ENCODE measurements at regions not wholly inside any gene's neighbourhood (a gene's known extent, or its start where the extent isn't known, plus 50 kb on each side); places are given as distances from the start of the nearest gene placed in this dataset.

DNA sequence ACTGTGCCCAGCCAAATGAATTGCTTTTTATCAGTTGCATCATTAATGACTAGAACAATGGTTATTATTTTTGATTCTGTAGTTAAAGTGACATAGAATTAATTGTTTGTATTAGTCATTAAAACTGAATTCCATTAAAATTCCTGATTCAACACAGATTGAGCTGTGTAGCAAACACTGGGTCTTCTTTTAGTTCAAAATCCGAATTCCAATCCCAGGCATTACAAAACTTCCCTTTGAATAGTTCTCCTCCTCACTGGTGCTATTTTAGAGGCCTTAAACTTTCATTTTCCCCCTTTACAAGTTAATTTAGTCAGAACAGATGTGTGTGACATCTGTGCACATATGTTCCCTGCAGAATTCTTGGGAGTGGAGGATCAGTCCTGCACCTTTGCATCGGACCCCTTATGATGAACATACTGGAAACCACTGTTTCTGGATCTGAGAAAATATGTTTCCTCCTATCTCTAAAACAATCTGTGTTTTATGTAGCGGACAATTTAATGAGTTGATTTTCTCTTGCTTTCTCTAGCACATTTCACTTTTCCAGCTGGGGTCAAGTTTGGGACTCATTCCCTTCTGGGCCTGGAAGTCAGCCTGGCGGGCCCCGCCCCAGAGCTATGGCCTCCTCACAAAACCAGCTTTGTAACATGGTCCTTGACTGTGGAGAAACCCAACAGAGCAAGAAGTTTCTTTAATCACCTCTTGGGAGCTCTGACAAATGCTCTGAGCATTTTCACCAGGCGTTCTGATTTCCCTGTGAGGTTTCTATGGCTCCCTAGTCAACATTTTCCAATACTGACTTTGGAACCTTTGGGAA lies 87.9 kb upstream of the MAMDC2 start:
- Histone ChIP-seq H3K9me3 (ENCODE audit: control insufficient read depth, insufficient read depth, low read length) (no peaks in the 10 kb centered on the region), H3K79me2 (ENCODE audit: control insufficient read depth, low read length) (no peaks in the 10 kb centered on the region), H3F3A (ENCODE audit: control insufficient read depth, insufficient read depth) (no peaks in the 10 kb centered on the region), H3K4me2 (ENCODE audit: low read length) (no peak overlapping the region), H3K27ac (ENCODE audit: low read depth, low read length) (no peak overlapping the region), H3K4me1 (ENCODE audit: control insufficient read depth, low read length) (no peaks in the 10 kb centered on the region), H3K9me2 (replicated peaks; ENCODE audit: control insufficient read depth, low read length) (no peaks in the 10 kb centered on the region), H4K20me1 (ENCODE audit: control insufficient read depth, insufficient read depth, low read depth, low read length) (no peaks in the 10 kb centered on the region), H3K4me3 (ENCODE audit: low read length) (no peak overlapping the region), H3K27me3 (ENCODE audit: control insufficient read depth, low read length) (peaks cover 7% of the 10 kb centered on the region; the same call in 1 of the 2 replicates), H3K36me3 (ENCODE audit: control insufficient read depth, low read length) (no peaks in the 10 kb centered on the region)
- no peak for TF ChIP-seq EZH2phosphoT487 (IDR thresholded peaks at IDR 0.05; ENCODE audit: borderline replicate concordance, low read length)

DNA sequence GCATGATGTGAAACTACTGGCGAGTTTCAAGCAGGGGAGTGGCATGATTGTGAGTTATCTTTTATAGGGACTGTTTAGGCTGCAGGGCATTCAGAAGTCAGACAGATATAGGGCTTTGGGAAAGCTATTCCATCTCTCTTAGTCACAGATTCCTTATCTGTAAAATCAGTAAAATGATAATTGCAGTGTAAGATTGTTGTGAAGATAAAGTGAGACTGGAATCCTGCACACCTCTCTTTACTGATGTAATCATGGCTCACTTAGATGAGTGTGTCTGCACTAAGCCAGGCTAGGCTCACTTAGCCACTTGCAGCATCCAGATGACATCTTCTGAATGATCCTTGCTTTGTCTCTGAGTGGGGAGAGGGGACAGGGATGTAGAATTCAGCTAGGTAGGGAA lies 81.8 kb upstream of the MAMDC2 start:
- H3K4me1 ChIP-seq (ENCODE audit: control insufficient read depth, low read length), result no peaks in the 10 kb centered on the region
- no peaks in the 10 kb centered on the region for H3K9me3 ChIP-seq (ENCODE audit: control insufficient read depth, insufficient read depth, low read length)
- no peak overlapping the region for H3K27ac ChIP-seq (ENCODE audit: low read depth, low read length)
- no peak overlapping the region for H3K4me3 ChIP-seq (ENCODE audit: low read length)
- H3K36me3 ChIP-seq (ENCODE audit: control insufficient read depth, low read length), result no peaks in the 10 kb centered on the region
- H3F3A ChIP-seq (ENCODE audit: control insufficient read depth, insufficient read depth), result no peaks in the 10 kb centered on the region
- TF ChIP-seq, protein P1, sequence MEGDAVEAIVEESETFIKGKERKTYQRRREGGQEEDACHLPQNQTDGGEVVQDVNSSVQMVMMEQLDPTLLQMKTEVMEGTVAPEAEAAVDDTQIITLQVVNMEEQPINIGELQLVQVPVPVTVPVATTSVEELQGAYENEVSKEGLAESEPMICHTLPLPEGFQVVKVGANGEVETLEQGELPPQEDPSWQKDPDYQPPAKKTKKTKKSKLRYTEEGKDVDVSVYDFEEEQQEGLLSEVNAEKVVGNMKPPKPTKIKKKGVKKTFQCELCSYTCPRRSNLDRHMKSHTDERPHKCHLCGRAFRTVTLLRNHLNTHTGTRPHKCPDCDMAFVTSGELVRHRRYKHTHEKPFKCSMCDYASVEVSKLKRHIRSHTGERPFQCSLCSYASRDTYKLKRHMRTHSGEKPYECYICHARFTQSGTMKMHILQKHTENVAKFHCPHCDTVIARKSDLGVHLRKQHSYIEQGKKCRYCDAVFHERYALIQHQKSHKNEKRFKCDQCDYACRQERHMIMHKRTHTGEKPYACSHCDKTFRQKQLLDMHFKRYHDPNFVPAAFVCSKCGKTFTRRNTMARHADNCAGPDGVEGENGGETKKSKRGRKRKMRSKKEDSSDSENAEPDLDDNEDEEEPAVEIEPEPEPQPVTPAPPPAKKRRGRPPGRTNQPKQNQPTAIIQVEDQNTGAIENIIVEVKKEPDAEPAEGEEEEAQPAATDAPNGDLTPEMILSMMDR (IDR thresholded peaks at IDR 0.05; ENCODE audit: low read depth, low read length, poor library complexity, severe bottlenecking), result no peak
- TF ChIP-seq EZH2phosphoT487 (IDR thresholded peaks at IDR 0.05; ENCODE audit: borderline replicate concordance, low read length), result no peak
- no peaks in the 10 kb centered on the region for H4K20me1 ChIP-seq (ENCODE audit: control insufficient read depth, insufficient read depth, low read depth, low read length)
- no peaks in the 10 kb centered on the region for H3K79me2 ChIP-seq (ENCODE audit: control insufficient read depth, low read length)
- H3K9me2 ChIP-seq (replicated peaks; ENCODE audit: control insufficient read depth, low read length), result no peaks in the 10 kb centered on the region
- no peak overlapping the region for H3K4me2 ChIP-seq (ENCODE audit: low read length)
- H3K27me3 ChIP-seq (ENCODE audit: control insufficient read depth, low read length), result peaks cover 25% of the 10 kb centered on the region

DNA sequence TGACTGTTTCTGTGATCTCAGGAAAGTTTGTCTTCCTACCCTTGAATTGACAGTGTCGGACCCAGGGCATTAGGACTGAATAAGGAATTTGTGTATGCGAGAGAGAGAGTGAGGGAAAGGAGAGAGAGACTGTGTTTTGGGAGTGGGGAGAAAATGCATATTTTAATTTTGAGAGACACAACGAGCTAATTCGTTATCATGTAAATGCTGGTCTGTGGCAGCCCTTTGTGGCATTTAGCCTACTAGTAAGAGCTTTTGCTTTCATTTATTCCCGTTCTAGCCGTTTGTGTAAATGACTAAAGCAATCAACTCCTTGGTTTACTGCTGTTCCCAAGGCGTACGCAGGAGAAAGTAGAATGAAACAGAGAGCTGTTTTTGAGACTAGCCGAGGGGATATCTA lies 79.8 kb upstream of the MAMDC2 start:
- Histone ChIP-seq H3K27me3 (ENCODE audit: control insufficient read depth, low read length) (peaks cover 25% of the 10 kb centered on the region), H3K4me2 (ENCODE audit: low read length) (no peak overlapping the region), H3K79me2 (ENCODE audit: control insufficient read depth, low read length) (no peaks in the 10 kb centered on the region), H3K4me1 (ENCODE audit: control insufficient read depth, low read length) (no peaks in the 10 kb centered on the region), H4K20me1 (ENCODE audit: control insufficient read depth, insufficient read depth, low read depth, low read length) (no peaks in the 10 kb centered on the region), H3K9me2 (replicated peaks; ENCODE audit: control insufficient read depth, low read length) (no peaks in the 10 kb centered on the region), H3K9me3 (ENCODE audit: control insufficient read depth, insufficient read depth, low read length) (no peaks in the 10 kb centered on the region), H3K36me3 (ENCODE audit: control insufficient read depth, low read length) (no peaks in the 10 kb centered on the region), H3K4me3 (ENCODE audit: low read length) (no peak overlapping the region), H3F3A (ENCODE audit: control insufficient read depth, insufficient read depth) (no peaks in the 10 kb centered on the region), H3K27ac (ENCODE audit: low read depth, low read length) (no peak overlapping the region)
- TF ChIP-seq EZH2phosphoT487 (IDR thresholded peaks at IDR 0.05; ENCODE audit: borderline replicate concordance, low read length), result no peak
- TF ChIP-seq, protein P1 (IDR thresholded peaks at IDR 0.05; ENCODE audit: low read depth, low read length, poor library complexity, severe bottlenecking), result no peak

DNA sequence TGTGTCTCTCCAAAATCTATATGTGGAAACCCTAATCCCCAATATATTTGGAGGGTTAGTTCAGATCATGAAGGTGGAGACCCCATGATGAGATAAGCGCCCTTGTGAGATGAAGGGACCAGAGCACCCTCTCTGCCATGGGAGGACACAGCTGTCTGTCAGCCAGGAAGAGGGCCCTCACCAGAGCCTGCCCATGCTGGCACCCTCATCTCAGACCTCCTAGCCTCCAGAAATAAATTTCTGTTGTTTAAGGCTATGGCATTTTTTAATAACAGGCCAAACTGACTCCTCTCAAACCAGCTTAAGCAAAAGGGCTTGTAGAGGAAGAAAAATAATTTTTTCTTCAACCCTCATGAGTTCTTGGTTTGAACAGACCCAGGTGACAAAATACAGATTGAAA lies 79.2 kb upstream of the MAMDC2 start:
- Histone ChIP-seq H3K27ac (ENCODE audit: low read depth, low read length) (no peak overlapping the region), H3F3A (ENCODE audit: control insufficient read depth, insufficient read depth) (no peaks in the 10 kb centered on the region), H3K79me2 (ENCODE audit: control insufficient read depth, low read length) (no peaks in the 10 kb centered on the region), H3K4me2 (ENCODE audit: low read length) (no peak overlapping the region), H3K4me1 (ENCODE audit: control insufficient read depth, low read length) (no peaks in the 10 kb centered on the region), H3K9me3 (ENCODE audit: control insufficient read depth, insufficient read depth, low read length) (no peaks in the 10 kb centered on the region), H3K36me3 (ENCODE audit: control insufficient read depth, low read length) (no peaks in the 10 kb centered on the region), H3K9me2 (replicated peaks; ENCODE audit: control insufficient read depth, low read length) (no peaks in the 10 kb centered on the region), H4K20me1 (ENCODE audit: control insufficient read depth, insufficient read depth, low read depth, low read length) (no peaks in the 10 kb centered on the region), H3K27me3 (ENCODE audit: control insufficient read depth, low read length) (peaks cover 22% of the 10 kb centered on the region), H3K4me3 (ENCODE audit: low read length) (no peak overlapping the region)
- no peak for TF ChIP-seq EZH2phosphoT487 (IDR thresholded peaks at IDR 0.05; ENCODE audit: borderline replicate concordance, low read length)
- TF ChIP-seq, protein P1 (IDR thresholded peaks at IDR 0.05; ENCODE audit: low read depth, low read length, poor library complexity, severe bottlenecking), result no peak
